GM18858 (cell line): ENCODE measurements at regions not wholly inside any gene's neighbourhood (a gene's known extent, or its start where the extent isn't known, plus 50 kb on each side); places are given as distances from the start of the nearest gene placed in this dataset.

Experiments
- ATAC-seq: cut with Tn5 transposase; IDR thresholded peaks from one replicate; pipeline ENCODE4 v1.9.1; 2021; ENCODE audit not compliant: unreplicated experiment

- ATAC-seq, result no peak
Observed at GRCh38 chr13:21956666-21957065, 285.8 kb downstream of the FGF9 start.

- ATAC-seq, result no peak
Observed at GRCh38 chr13:21957833-21958232, 287.0 kb downstream of the FGF9 start.

GRCh38 chr13:21960108-21960507, 289.2 kb downstream of the FGF9 start:
- ATAC-seq, result no peak

- ATAC-seq, result no peak
Observed at GRCh38 chr13:21964686-21965085, 293.8 kb downstream of the FGF9 start.

- no peak for ATAC-seq
Observed at GRCh38 chr13:21965095-21965494, 294.2 kb downstream of the FGF9 start.

GRCh38 chr13:21966014-21966413, 295.1 kb downstream of the FGF9 start:
- ATAC-seq, result no peak

GRCh38 chr13:21967871-21968270, 297.0 kb downstream of the FGF9 start:
- ATAC-seq, result no peak

- ATAC-seq, result no peak
Observed at GRCh38 chr13:21970172-21970571, 299.3 kb downstream of the FGF9 start.

- ATAC-seq, result no peak
Observed at GRCh38 chr13:21970918-21971317, 300.0 kb downstream of the FGF9 start.

GRCh38 chr13:21971662-21972621, 301.1 kb downstream of the FGF9 start:
- no peak for ATAC-seq

- ATAC-seq, result no peak
Observed at GRCh38 chr13:21973437-21974125, 302.7 kb downstream of the FGF9 start.

- ATAC-seq, result no peak
Observed at GRCh38 chr13:21974741-21975140, 303.9 kb downstream of the FGF9 start.

- ATAC-seq, result no peak
Observed at GRCh38 chr13:21976159-21976558, 305.3 kb downstream of the FGF9 start.

- ATAC-seq, result no peak
Observed at GRCh38 chr13:21979161-21979806, 308.4 kb downstream of the FGF9 start.

- ATAC-seq, result no peak
Observed at GRCh38 chr13:21980049-21980448, 309.2 kb downstream of the FGF9 start.

- no peak for ATAC-seq
Observed at GRCh38 chr13:21984156-21984555, 313.3 kb downstream of the FGF9 start.

- ATAC-seq, result no peak
Observed at GRCh38 chr13:21986602-21987001, 315.7 kb downstream of the FGF9 start.

GRCh38 chr13:21987793-21988192, 316.9 kb downstream of the FGF9 start:
- ATAC-seq, result no peak

GRCh38 chr13:21988624-21989023, 317.8 kb downstream of the FGF9 start:
- ATAC-seq, result no peak

GRCh38 chr13:21996049-21996448, 325.2 kb downstream of the FGF9 start:
- ATAC-seq, result no peak

GRCh38 chr13:21997726-21998125, 326.9 kb downstream of the FGF9 start:
- no peak for ATAC-seq
